GM12891 (cell line): ENCODE measurements at regions not wholly inside any gene's neighbourhood (a gene's known extent, or its start where the extent isn't known, plus 50 kb on each side); places are given as distances from the start of the nearest gene placed in this dataset.

Experiments
- POLR2A ChIP-seq: IDR thresholded peaks from 2 replicates; pipeline ENCODE4 v1.6.1; 2011; ENCODE audit warnings: low read depth, low read length, control low read depth
- POLR2AphosphoS5 ChIP-seq: IDR thresholded peaks from 2 replicates; pipeline ENCODE4 v1.6.1; 2011; ENCODE audit warnings: low read depth, low read length, control low read depth
- POU2F2 ChIP-seq: IDR thresholded peaks from 2 replicates; pipeline ENCODE4 v1.6.1; 2011; ENCODE audit warnings: low read depth, mild to moderate bottlenecking, control low read depth, low read length, moderate library complexity
- TAF1 ChIP-seq: IDR thresholded peaks from 2 replicates; pipeline ENCODE4 v1.6.1; 2011; ENCODE audit warnings: low read depth, low read length, control low read depth

DNA sequence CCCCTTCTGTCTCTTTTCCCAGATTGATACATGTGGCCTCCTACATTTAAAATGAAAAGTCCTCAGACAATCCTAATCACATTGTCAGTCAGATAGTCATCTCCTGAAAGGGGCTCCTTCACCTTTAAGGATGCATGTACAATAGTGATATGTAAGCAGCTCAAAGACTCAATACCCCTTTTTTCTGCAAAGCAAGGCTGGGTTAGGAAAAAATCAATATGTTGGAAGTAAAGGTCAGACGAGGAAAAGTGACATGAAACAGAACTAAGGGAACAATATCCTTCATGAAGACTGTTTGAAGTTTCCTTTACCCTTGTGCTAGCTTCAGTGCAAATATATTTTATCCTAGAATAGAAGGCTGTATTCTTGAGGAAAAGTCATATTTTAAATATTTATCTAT, 539.3 kb downstream of the NR2F2 start:
- TF ChIP-seq TAF1 (no peak), POLR2A (no peak), POLR2AphosphoS5 (no peak), POU2F2 (no peak)
